ENCODE measurements at regions not wholly inside any gene's neighbourhood (a gene's known extent, or its start where the extent isn't known, plus 50 kb on each side); places are given as distances from the start of the nearest gene placed in this dataset.

GRCh38 chr4:62923783-62924182 lies 1485.5 kb downstream of the TECRL start:
- TF ChIP-seq CTCF (IDR thresholded peaks at IDR 0.05; ENCODE audit: low read depth, low read length), result no peak
- no peak overlapping the region for H3K4me3 ChIP-seq (ENCODE audit: low read depth, low read length)

- TF ChIP-seq CTCF (IDR thresholded peaks at IDR 0.05; ENCODE audit: low read depth, low read length), result no peak
Measured at GRCh38 chr4:62917649-62918048, 1491.6 kb downstream of the TECRL start.

GRCh38 chr4:62914758-62915157 lies 1494.5 kb downstream of the TECRL start:
- no peak for TF ChIP-seq CTCF (IDR thresholded peaks at IDR 0.05; ENCODE audit: low read depth, low read length)
- no peak overlapping the region for H3K4me3 ChIP-seq (ENCODE audit: low read depth, low read length)

More at GRCh38 chr4:62917649-62918048, 1491.6 kb downstream of the TECRL start:
- H3K4me3 ChIP-seq (ENCODE audit: low read depth, low read length), result no peak overlapping the region

- H3K4me3 ChIP-seq (ENCODE audit: low read depth, low read length), result no peak overlapping the region
- no peak for TF ChIP-seq CTCF (IDR thresholded peaks at IDR 0.05; ENCODE audit: low read depth, low read length)
Measured at GRCh38 chr4:62913065-62913464, 1496.2 kb downstream of the TECRL start.

- no peak for TF ChIP-seq CTCF (IDR thresholded peaks at IDR 0.05; ENCODE audit: low read depth, low read length)
- H3K4me3 ChIP-seq (ENCODE audit: low read depth, low read length), result no peak overlapping the region
Measured at GRCh38 chr4:62912531-62912930, 1496.7 kb downstream of the TECRL start.

- H3K4me3 ChIP-seq (ENCODE audit: low read depth, low read length), result no peak overlapping the region
- no peak for TF ChIP-seq CTCF (IDR thresholded peaks at IDR 0.05; ENCODE audit: low read depth, low read length)
Measured at GRCh38 chr4:62909238-62909637, 1500.0 kb downstream of the TECRL start.

- no peak overlapping the region for H3K4me3 ChIP-seq (ENCODE audit: low read depth, low read length)
- no peak for TF ChIP-seq CTCF (IDR thresholded peaks at IDR 0.05; ENCODE audit: low read depth, low read length)
Measured at GRCh38 chr4:62901101-62901500, 1508.1 kb downstream of the TECRL start.

All from WI38 (cell line).